ENCODE measurements at regions not wholly inside any gene's neighbourhood (a gene's known extent, or its start where the extent isn't known, plus 50 kb on each side); places are given as distances from the start of the nearest gene placed in this dataset.

GRCh38 chr18:2002604-2003003 lies 568.7 kb downstream of the METTL4 start:
- peaks cover 23% of the 10 kb centered on the region for H3K9me3 Mint-ChIP-seq
- H3K36me3 Mint-ChIP-seq = peaks cover 8% of the 10 kb centered on the region
- H3K27ac Mint-ChIP-seq = no peak overlapping the region
- TF ChIP-seq CREB1 (CRISPR knock-in tag; IDR thresholded peaks at IDR 0.05) = no peak
- no peak for TF ChIP-seq ZNF121 (CRISPR knock-in tag; IDR thresholded peaks at IDR 0.05)
- TF ChIP-seq ZNF416 (CRISPR knock-in tag; IDR thresholded peaks at IDR 0.05) = no peak
- TF ChIP-seq PRDM15 (CRISPR knock-in tag; IDR thresholded peaks at IDR 0.05) = no peak
- no peak for TF ChIP-seq STAT6 (CRISPR knock-in tag; conservative IDR thresholded peaks at IDR 0.05; ENCODE audit: low read depth)
- no peak for TF ChIP-seq SMAD3 (CRISPR knock-in tag; IDR thresholded peaks at IDR 0.05; ENCODE audit: borderline replicate concordance)
- no peak for TF ChIP-seq USF2 (CRISPR knock-in tag; IDR thresholded peaks at IDR 0.05)
- TF ChIP-seq SOX15 (CRISPR knock-in tag; IDR thresholded peaks at IDR 0.05) = no peak
- TF ChIP-seq MLX (CRISPR knock-in tag; IDR thresholded peaks at IDR 0.05) = no peak
- no peak for TF ChIP-seq FOXP1 (CRISPR knock-in tag; IDR thresholded peaks at IDR 0.05; ENCODE audit: borderline replicate concordance)
- TF ChIP-seq TCF7 (CRISPR knock-in tag; IDR thresholded peaks at IDR 0.05; ENCODE audit: low read depth) = no peak
- TF ChIP-seq ESRRA (CRISPR knock-in tag; IDR thresholded peaks at IDR 0.05; ENCODE audit: borderline replicate concordance) = no peak
- no peak for TF ChIP-seq E2F5 (CRISPR knock-in tag; IDR thresholded peaks at IDR 0.05)
- no peak for TF ChIP-seq OVOL2 (CRISPR knock-in tag; IDR thresholded peaks at IDR 0.05; ENCODE audit: borderline replicate concordance)
- TF ChIP-seq ZNF532 (CRISPR knock-in tag; IDR thresholded peaks at IDR 0.05; ENCODE audit: borderline replicate concordance) = no peak
- no peak for TF ChIP-seq ZNF219 (CRISPR knock-in tag; IDR thresholded peaks at IDR 0.05; ENCODE audit: borderline replicate concordance)
- no peak for TF ChIP-seq ZSCAN18 (CRISPR knock-in tag; IDR thresholded peaks at IDR 0.05)
- H3K27me3 Mint-ChIP-seq (ENCODE audit: low read depth) = no peaks in the 10 kb centered on the region
- DNase-seq (ENCODE audit: low spot score) (no peak), ATAC-seq (no peak; the same call in 1 of the 2 replicates)
- ChIA-PET CTCF (no interaction called here), POLR2A (no interaction called here)
- H3K4me3 Mint-ChIP-seq = no peak overlapping the region
- H3K4me1 Mint-ChIP-seq = peaks cover 28% of the 10 kb centered on the region

All from WTC11 (cell line).